Astrocyte (in vitro differentiated cells and primary cell): ENCODE measurements at regions not wholly inside any gene's neighbourhood (a gene's known extent, or its start where the extent isn't known, plus 50 kb on each side); places are given as distances from the start of the nearest gene placed in this dataset.

Experiments
- EZH2 ChIP-seq: IDR thresholded peaks from 2 replicates; pipeline ENCODE4 v1.6.1; 2012; ENCODE audit warnings: mild to moderate bottlenecking, low read length, inconsistent platforms; ENCODE audit not compliant: insufficient read depth
- TF ChIP-seq, protein P1 (sequence below): IDR thresholded peaks from 2 replicates; pipeline ENCODE4 v1.5.1; 2011; ENCODE audit warnings: low read depth, mild to moderate bottlenecking, inconsistent platforms, low read length, moderate library complexity; ENCODE audit not compliant: insufficient read depth

DNA sequence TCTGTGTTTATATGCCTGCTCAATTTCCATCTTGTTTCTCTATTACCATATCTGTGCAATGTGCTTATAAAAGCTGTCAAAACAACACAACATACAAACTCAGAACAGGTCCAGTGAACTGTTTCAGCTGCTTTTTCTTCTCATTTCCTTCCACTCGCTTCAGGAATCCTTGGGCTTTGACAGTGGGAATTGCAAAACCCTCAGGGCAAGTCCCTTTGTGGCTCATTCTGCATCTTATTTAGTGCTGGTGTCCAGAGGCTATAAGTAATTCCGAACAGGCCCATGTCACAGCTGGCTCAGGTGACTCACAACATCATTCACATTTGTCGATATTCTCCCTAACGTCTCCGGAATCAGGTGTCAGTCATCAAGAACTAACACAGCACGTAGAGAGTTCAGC, 309.9 kb upstream of the ZNF521 start:
- no peak for TF ChIP-seq EZH2
- TF ChIP-seq, protein P1, sequence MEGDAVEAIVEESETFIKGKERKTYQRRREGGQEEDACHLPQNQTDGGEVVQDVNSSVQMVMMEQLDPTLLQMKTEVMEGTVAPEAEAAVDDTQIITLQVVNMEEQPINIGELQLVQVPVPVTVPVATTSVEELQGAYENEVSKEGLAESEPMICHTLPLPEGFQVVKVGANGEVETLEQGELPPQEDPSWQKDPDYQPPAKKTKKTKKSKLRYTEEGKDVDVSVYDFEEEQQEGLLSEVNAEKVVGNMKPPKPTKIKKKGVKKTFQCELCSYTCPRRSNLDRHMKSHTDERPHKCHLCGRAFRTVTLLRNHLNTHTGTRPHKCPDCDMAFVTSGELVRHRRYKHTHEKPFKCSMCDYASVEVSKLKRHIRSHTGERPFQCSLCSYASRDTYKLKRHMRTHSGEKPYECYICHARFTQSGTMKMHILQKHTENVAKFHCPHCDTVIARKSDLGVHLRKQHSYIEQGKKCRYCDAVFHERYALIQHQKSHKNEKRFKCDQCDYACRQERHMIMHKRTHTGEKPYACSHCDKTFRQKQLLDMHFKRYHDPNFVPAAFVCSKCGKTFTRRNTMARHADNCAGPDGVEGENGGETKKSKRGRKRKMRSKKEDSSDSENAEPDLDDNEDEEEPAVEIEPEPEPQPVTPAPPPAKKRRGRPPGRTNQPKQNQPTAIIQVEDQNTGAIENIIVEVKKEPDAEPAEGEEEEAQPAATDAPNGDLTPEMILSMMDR: no peak
